C4-2B (cell line): ENCODE measurements at regions not wholly inside any gene's neighbourhood (a gene's known extent, or its start where the extent isn't known, plus 50 kb on each side); places are given as distances from the start of the nearest gene placed in this dataset.

Experiments used
- ZFX ChIP-seq: fragments of 450-650 bp; IDR thresholded peaks from 2 replicates; pipeline ENCODE4 v1.6.1; 2017
- TF ChIP-seq, protein P1 (sequence below): fragments of 450-650 bp; conservative IDR thresholded peaks from 2 replicates; pipeline ENCODE4 v1.5.1; 2017; ENCODE audit warnings: mild to moderate bottlenecking

DNA sequence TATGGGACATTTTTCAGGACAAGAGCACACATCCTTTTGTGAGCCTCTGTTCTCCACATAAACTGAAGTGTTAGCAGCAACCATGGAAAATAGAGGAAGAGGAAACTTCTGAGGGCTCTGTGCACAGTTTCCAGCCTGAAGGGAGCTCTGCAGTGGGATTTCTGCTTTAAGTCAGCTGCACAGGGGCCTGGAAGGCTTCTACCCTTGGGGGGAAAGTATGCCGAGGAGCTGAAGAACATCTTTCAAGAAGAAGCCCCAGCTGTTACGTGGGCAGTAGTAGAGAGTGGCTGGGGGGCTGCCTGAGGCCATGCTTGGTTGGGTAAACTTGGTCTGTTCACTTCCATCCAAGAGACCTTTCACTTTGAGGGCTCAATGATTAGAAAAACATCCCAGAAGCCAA is 82.7 kb upstream of the EED start:
- TF ChIP-seq, protein P1, sequence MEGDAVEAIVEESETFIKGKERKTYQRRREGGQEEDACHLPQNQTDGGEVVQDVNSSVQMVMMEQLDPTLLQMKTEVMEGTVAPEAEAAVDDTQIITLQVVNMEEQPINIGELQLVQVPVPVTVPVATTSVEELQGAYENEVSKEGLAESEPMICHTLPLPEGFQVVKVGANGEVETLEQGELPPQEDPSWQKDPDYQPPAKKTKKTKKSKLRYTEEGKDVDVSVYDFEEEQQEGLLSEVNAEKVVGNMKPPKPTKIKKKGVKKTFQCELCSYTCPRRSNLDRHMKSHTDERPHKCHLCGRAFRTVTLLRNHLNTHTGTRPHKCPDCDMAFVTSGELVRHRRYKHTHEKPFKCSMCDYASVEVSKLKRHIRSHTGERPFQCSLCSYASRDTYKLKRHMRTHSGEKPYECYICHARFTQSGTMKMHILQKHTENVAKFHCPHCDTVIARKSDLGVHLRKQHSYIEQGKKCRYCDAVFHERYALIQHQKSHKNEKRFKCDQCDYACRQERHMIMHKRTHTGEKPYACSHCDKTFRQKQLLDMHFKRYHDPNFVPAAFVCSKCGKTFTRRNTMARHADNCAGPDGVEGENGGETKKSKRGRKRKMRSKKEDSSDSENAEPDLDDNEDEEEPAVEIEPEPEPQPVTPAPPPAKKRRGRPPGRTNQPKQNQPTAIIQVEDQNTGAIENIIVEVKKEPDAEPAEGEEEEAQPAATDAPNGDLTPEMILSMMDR: no peak
- no peak for TF ChIP-seq ZFX
